ENCODE measurements at regions not wholly inside any gene's neighbourhood (a gene's known extent, or its start where the extent isn't known, plus 50 kb on each side); places are given as distances from the start of the nearest gene placed in this dataset.
"Not testable (repeated sequence)": the region's sequence is repeated elsewhere in the genome, so short reads cannot be mapped to it uniquely, and the experiment has no call there.

GRCh38 chr1:83263808-83264207 lies 735.1 kb downstream of the TTLL7 start:
- WGBS, 2 experiments (ENCODE audit: insufficient coverage in 2 of 2) = 82 to 90% methylated on average over 9 to 12 of the region's 14 CpGs
- H3K27ac ChIP-seq (ENCODE audit: low read depth, low read length, severe bottlenecking) = not testable (repeated sequence)

DNA sequence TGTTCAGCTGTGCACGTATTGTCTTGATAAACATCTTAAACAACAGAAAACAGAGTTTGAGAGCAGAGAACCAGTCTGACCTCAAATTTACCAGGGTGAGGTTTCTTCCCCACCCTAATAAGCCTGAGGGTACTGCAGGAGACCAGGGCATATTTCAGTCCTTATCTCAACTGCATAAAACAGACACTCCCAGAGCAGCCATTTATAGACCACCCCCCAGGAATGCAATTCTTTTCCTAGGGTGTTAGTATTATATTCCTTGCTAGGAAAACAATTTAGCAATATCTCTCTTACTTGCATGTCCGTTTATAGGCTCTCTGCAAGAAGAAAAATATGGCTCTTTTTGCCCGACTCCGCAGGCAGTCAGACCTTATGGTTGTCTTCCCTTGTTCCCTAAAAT lies 747.2 kb downstream of the TTLL7 start:
- H3K27ac ChIP-seq (ENCODE audit: low read depth, low read length, severe bottlenecking); H3K4me3 ChIP-seq (ENCODE audit: extremely low read depth, insufficient read depth, low read length, poor library complexity, severe bottlenecking); H3K36me3 ChIP-seq (ENCODE audit: control insufficient read depth, insufficient read depth, low read length); H3K4me1 ChIP-seq (ENCODE audit: control insufficient read depth, insufficient read depth, low read length, poor library complexity, severe bottlenecking); H3K9me3 ChIP-seq (ENCODE audit: control insufficient read depth, low read length): not testable (repeated sequence)
- no CpG with 5 or more reads among the region's 4 CpGs for WGBS, 2 experiments (ENCODE audit: insufficient coverage in 2 of 2)

More at GRCh38 chr1:83263808-83264207, 735.1 kb downstream of the TTLL7 start:
- not testable (repeated sequence) for H3K9me3 ChIP-seq (ENCODE audit: control insufficient read depth, low read length); H3K4me1 ChIP-seq (ENCODE audit: control insufficient read depth, insufficient read depth, low read length, poor library complexity, severe bottlenecking); H3K4me3 ChIP-seq (ENCODE audit: extremely low read depth, insufficient read depth, low read length, poor library complexity, severe bottlenecking); H3K36me3 ChIP-seq (ENCODE audit: control insufficient read depth, insufficient read depth, low read length)

DNA sequence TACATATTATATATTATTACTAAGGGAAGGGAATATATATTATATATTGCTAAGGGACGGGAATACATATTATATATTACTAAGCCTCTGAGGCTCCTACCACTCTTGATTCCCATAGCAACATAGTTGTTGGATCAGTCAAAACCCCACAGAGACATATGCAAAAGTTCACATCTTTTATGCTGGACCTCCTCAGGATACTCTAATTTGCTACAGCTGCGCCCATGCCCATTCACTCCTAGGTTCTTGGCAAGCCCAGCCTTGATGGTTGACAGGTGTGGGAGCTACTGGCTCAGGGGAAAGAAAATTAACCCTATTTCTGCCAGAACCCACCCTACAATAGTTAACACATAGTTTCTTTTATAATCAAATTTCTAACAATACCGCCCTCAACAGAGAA lies 752.2 kb downstream of the TTLL7 start:
- not testable (repeated sequence) for H3K36me3 ChIP-seq (ENCODE audit: control insufficient read depth, insufficient read depth, low read length); H3K9me3 ChIP-seq (ENCODE audit: control insufficient read depth, low read length); H3K27ac ChIP-seq (ENCODE audit: low read depth, low read length, severe bottlenecking); H3K4me1 ChIP-seq (ENCODE audit: control insufficient read depth, insufficient read depth, low read length, poor library complexity, severe bottlenecking); H3K4me3 ChIP-seq (ENCODE audit: extremely low read depth, insufficient read depth, low read length, poor library complexity, severe bottlenecking)
- WGBS, 2 experiments (ENCODE audit: insufficient coverage in 2 of 2) = no CpG with 5 or more reads among the region's 3 CpGs

DNA sequence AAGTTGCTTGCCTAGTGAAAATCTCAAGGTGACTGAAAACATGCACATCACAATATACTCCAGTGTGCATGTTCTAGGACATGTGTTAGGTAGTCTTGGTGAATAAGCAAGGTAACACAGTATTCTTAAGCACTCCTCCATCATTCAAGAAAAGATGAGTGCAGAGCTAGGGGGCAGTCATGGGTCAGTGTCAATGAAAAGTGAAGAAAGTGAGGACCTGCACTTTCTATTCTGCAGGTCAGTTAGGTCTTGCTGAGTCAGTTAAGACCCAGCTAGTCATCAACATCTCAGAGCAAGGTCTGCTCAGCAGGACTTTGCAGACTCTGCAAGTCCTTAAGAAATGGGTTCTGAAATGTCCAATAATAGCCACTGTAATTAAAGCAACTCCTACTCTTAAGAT lies 754.1 kb downstream of the TTLL7 start:
- not testable (repeated sequence) for H3K27ac ChIP-seq (ENCODE audit: low read depth, low read length, severe bottlenecking); H3K9me3 ChIP-seq (ENCODE audit: control insufficient read depth, low read length); H3K4me3 ChIP-seq (ENCODE audit: extremely low read depth, insufficient read depth, low read length, poor library complexity, severe bottlenecking); H3K36me3 ChIP-seq (ENCODE audit: control insufficient read depth, insufficient read depth, low read length); H3K4me1 ChIP-seq (ENCODE audit: control insufficient read depth, insufficient read depth, low read length, poor library complexity, severe bottlenecking)

DNA sequence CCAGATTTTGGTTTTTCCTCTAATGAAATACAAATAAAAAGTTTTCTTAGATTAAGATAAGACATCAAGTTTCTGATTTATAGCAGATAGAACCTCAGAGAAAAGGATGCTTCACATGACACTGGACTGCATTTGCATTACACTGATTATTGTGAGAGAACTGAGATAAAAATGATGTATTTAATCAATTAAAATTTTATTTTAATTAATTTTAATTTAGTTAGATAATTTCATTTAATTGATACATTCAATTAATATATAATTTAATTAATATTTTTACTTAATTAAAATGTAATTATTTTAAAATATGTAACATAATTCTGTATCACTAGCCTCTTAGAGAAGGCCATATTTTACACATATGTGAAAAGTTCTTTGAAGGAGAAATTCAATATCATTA lies 759.4 kb downstream of the TTLL7 start:
- H3K36me3 ChIP-seq (ENCODE audit: control insufficient read depth, insufficient read depth, low read length); H3K4me1 ChIP-seq (ENCODE audit: control insufficient read depth, insufficient read depth, low read length, poor library complexity, severe bottlenecking); H3K4me3 ChIP-seq (ENCODE audit: extremely low read depth, insufficient read depth, low read length, poor library complexity, severe bottlenecking); H3K27ac ChIP-seq (ENCODE audit: low read depth, low read length, severe bottlenecking); H3K9me3 ChIP-seq (ENCODE audit: control insufficient read depth, low read length): not testable (repeated sequence)

- H3K27ac ChIP-seq (ENCODE audit: low read depth, low read length, severe bottlenecking); H3K4me3 ChIP-seq (ENCODE audit: extremely low read depth, insufficient read depth, low read length, poor library complexity, severe bottlenecking); H3K9me3 ChIP-seq (ENCODE audit: control insufficient read depth, low read length); H3K36me3 ChIP-seq (ENCODE audit: control insufficient read depth, insufficient read depth, low read length); H3K4me1 ChIP-seq (ENCODE audit: control insufficient read depth, insufficient read depth, low read length, poor library complexity, severe bottlenecking): not testable (repeated sequence)
Observed at GRCh38 chr1:83238654-83239053, 760.3 kb downstream of the TTLL7 start.

GRCh38 chr1:83219788-83220187 lies 779.1 kb downstream of the TTLL7 start:
- H3K36me3 ChIP-seq (ENCODE audit: control insufficient read depth, insufficient read depth, low read length); H3K4me3 ChIP-seq (ENCODE audit: extremely low read depth, insufficient read depth, low read length, poor library complexity, severe bottlenecking); H3K27ac ChIP-seq (ENCODE audit: low read depth, low read length, severe bottlenecking); H3K4me1 ChIP-seq (ENCODE audit: control insufficient read depth, insufficient read depth, low read length, poor library complexity, severe bottlenecking); H3K9me3 ChIP-seq (ENCODE audit: control insufficient read depth, low read length): not testable (repeated sequence)

DNA sequence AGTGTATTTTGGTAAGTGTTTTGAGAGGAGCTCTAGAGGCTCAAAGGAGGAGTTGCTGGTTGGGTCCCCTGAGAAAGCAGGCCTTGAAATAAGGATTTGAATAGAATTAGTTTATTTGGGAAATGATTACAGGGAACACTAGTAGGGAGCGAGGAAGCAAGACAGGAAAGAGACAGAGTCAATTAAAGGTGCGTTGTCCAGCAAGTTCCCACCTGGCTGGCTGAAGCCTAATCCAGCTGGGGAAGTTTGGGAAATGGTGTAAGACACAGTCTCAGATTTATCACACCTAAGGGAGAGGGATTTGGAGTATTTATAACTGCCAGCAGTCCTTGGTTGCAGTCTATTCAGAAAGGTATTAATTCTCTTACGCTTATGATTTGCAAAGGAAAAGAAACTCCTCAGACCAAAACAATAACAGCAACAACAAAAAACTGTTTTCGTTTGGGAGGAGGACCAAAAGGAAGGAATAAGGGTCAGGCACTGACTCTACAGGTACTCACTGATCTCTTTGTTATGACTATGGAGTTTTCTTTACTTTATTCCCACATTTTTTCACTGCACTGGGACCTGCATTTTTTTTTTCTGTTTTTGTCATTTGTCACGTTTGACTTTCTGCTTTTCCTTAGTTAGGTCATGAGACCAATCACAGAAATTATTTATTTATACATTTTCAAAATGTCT lies 780.8 kb downstream of the TTLL7 start:
- not testable (repeated sequence) for H3K27ac ChIP-seq (ENCODE audit: low read depth, low read length, severe bottlenecking); H3K9me3 ChIP-seq (ENCODE audit: control insufficient read depth, low read length); H3K36me3 ChIP-seq (ENCODE audit: control insufficient read depth, insufficient read depth, low read length); H3K4me3 ChIP-seq (ENCODE audit: extremely low read depth, insufficient read depth, low read length, poor library complexity, severe bottlenecking); H3K4me1 ChIP-seq (ENCODE audit: control insufficient read depth, insufficient read depth, low read length, poor library complexity, severe bottlenecking)
- WGBS, 2 experiments (ENCODE audit: insufficient coverage in 2 of 2) = 84% methylated on average over 2 of the region's 5 CpGs; no CpG with 5 or more reads in 1 of the 2 experiments

GRCh38 chr1:83214317-83214716 lies 784.6 kb downstream of the TTLL7 start:
- H3K9me3 ChIP-seq (ENCODE audit: control insufficient read depth, low read length); H3K4me3 ChIP-seq (ENCODE audit: extremely low read depth, insufficient read depth, low read length, poor library complexity, severe bottlenecking): not testable (repeated sequence)

DNA sequence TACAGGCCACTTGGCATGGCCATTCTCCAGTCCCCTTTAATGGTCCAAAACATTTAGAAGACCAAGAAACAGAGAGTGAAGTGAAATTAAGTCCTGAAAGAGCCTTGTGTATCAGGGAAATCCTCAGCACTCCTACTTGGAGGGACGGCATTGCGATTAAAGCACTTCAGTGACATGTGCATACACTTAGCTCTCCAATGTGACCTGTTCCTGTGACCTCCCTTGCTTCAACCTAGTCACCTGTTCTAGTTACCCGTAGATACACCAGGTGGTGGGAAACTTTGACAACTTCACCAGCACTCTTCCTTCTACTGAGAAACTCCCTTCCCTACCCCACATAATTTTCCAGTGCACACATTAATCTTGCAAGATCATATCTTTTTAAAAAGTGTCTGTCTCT lies 785.3 kb downstream of the TTLL7 start:
- not testable (repeated sequence) for H3K4me1 ChIP-seq (ENCODE audit: control insufficient read depth, insufficient read depth, low read length, poor library complexity, severe bottlenecking); H3K9me3 ChIP-seq (ENCODE audit: control insufficient read depth, low read length); H3K27ac ChIP-seq (ENCODE audit: low read depth, low read length, severe bottlenecking); H3K36me3 ChIP-seq (ENCODE audit: control insufficient read depth, insufficient read depth, low read length); H3K4me3 ChIP-seq (ENCODE audit: extremely low read depth, insufficient read depth, low read length, poor library complexity, severe bottlenecking)
- no CpG with 5 or more reads among the region's 3 CpGs for WGBS, 2 experiments (ENCODE audit: insufficient coverage in 2 of 2)

More at GRCh38 chr1:83214317-83214716, 784.6 kb downstream of the TTLL7 start:
- H3K36me3 ChIP-seq (ENCODE audit: control insufficient read depth, insufficient read depth, low read length); H3K27ac ChIP-seq (ENCODE audit: low read depth, low read length, severe bottlenecking); H3K4me1 ChIP-seq (ENCODE audit: control insufficient read depth, insufficient read depth, low read length, poor library complexity, severe bottlenecking): not testable (repeated sequence)

GRCh38 chr1:83212033-83212432 lies 786.9 kb downstream of the TTLL7 start:
- not testable (repeated sequence) for H3K36me3 ChIP-seq (ENCODE audit: control insufficient read depth, insufficient read depth, low read length); H3K4me1 ChIP-seq (ENCODE audit: control insufficient read depth, insufficient read depth, low read length, poor library complexity, severe bottlenecking); H3K27ac ChIP-seq (ENCODE audit: low read depth, low read length, severe bottlenecking); H3K4me3 ChIP-seq (ENCODE audit: extremely low read depth, insufficient read depth, low read length, poor library complexity, severe bottlenecking); H3K9me3 ChIP-seq (ENCODE audit: control insufficient read depth, low read length)

DNA sequence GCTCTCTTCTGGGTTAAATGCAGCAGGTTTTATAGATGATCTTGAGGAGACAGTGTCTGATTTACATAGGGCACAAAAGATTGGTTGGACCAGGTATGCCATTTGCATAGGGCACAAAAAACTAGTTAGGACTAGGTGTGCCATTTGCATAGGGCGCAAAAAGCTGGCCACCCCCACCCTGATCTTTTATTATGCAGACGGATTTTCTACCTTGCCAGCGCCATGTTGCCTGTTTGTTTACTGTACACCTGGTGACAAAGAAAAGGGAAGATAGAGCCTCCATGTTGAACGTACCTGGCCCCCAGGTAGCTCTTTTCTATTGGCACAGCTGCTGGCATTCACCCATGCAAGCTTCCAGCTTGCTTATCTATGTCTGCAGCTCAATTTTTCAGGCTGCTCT lies 790.4 kb downstream of the TTLL7 start:
- H3K36me3 ChIP-seq (ENCODE audit: control insufficient read depth, insufficient read depth, low read length) = not testable (repeated sequence)
- 83% methylated on average over 1 of the region's 4 CpGs; no CpG with 5 or more reads in 1 of the 2 experiments for WGBS, 2 experiments (ENCODE audit: insufficient coverage in 2 of 2)

More for the DNA sequence above, 790.4 kb downstream of the TTLL7 start:
- not testable (repeated sequence) for H3K4me1 ChIP-seq (ENCODE audit: control insufficient read depth, insufficient read depth, low read length, poor library complexity, severe bottlenecking); H3K9me3 ChIP-seq (ENCODE audit: control insufficient read depth, low read length); H3K4me3 ChIP-seq (ENCODE audit: extremely low read depth, insufficient read depth, low read length, poor library complexity, severe bottlenecking); H3K27ac ChIP-seq (ENCODE audit: low read depth, low read length, severe bottlenecking)

All from mesodermal cell (in vitro differentiated cells).